Activated CD8-positive, alpha-beta memory T cell treated with anti-CD3 and anti-CD28 coated beads, Interleukin-2, amount 50 U/mL, for 24 hours (primary cell): ENCODE measurements at regions not wholly inside any gene's neighbourhood (a gene's known extent, or its start where the extent isn't known, plus 50 kb on each side); places are given as distances from the start of the nearest gene placed in this dataset.

ENCODE experiments used
- DNase-seq: peaks from one replicate; pipeline ENCODE4 v3.0.0-alpha.2; 2020; ENCODE audit errors: extremely low read depth

DNA sequence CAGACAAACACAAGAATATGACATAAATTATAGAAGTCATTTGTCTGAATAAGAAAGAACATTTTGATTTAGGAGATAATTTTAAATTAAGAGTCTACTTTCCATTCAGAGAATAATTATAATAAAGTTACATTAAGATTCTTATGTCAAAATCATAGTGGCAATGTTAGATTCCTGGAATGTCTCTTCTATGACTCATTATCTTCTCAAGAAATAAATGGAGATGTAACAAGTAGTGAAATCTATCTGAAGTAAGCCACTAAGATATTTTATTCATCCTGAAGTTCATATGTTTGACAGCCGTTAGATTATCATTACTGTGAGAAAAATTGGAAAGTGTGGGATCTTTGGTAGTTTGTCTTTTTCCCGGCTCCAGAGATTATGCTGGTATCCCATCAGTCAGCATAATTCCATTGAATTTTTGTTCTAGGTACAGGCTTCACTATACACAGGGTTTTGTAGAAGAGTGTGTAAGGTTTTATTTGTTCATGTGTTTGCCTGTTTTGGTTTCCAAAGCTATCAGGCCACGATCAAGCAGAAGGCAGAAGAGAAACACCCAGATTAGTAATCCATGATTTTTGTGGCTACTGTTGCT lies 1246.6 kb upstream of the LRRTM1 start:
- DNase-seq = no peak

DNA sequence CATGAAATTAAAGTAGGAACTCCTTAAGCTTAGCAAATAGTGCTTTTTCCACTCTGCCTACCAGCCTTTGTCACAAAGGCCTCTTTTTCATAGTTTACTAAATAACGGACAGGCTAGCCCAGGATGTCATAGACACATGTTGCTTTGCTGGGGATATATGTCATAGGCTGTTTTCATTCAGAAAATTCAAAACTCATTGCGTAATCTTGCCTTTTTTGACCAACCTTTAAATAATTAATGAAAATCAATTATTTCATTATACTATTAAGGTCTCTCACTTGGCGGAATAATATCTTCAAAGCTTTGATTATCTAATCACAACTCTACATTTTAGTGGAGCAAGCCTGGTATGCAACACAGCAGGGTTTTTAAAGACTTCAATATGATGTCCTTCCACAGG lies 1245.7 kb upstream of the LRRTM1 start:
- DNase-seq = no peak

DNA sequence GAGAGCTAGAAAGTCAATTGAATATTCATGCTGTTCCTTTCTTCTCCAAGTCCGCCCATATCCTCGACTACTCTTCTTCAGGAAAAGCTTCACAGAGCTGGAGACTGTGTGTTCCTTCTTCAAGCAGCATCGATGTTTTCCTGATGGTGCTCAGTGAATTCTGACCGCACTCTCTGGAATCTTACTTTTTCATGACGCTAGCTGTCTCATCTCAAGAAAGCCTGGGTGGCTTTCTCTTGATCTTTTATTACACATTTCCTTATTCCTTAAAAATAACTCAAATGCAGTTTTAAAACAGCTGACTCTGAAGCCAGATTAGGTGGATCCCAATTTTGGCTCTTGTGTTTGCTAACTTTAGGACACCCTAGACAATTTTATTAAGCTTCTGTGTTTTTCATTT lies 1245.1 kb upstream of the LRRTM1 start:
- no peak for DNase-seq

DNA sequence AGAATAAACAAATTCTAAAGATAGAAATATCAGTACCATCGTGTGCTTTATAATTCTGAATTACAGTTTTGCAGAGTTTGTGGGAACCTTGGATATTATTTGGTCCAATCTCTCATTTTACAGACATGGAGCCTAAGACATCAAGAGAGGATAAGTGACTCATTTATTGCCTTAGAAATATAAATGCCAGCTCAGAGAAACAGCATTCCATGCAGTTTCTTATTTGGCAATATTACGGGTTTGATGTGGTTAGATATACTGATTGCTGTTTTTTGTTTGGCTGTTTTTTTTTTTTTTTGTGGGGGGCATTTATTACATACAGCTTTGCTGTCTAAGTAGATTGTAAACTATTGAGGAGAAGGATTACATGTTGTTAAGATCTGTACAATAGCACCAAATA lies 1241.1 kb upstream of the LRRTM1 start:
- no peak for DNase-seq

DNA sequence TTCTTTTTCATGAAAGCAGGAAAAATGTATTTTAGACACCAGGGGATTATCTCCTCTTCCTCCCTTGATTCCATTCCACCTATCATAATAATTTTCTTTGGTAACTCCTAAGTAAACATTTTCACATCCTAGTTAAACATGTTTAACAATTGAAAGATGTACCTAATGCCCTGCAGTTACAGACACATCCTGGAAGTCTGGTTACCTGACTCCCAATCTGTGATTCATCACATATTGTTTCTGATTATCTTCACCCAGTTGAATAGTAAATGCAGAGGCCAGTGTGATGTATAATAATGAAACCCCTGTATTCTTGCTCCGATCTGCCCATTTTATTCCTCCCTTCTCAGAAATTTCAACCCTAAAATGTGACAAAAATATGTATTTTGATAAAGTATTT lies 1237.6 kb upstream of the LRRTM1 start:
- no peak for DNase-seq

DNA sequence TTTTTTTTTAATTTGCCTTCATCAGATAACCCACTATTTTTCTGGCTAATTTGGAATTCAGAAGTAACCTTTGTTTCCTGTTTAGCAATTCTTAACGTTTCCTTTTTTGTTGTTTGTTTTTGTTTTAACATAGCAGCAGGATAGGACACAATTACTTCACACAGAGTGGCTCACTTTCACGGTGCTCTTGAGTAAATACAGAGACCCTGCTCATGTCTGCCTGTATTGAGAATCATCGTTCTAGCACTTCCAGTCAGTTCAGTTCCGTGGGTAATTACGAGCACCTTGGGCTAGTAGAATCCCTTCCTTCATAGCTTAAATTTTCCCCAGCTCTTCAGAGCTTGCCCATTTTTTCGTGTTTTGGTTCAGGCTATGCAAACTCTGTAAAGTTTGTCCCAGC lies 1225.4 kb upstream of the LRRTM1 start:
- no peak for DNase-seq

DNA sequence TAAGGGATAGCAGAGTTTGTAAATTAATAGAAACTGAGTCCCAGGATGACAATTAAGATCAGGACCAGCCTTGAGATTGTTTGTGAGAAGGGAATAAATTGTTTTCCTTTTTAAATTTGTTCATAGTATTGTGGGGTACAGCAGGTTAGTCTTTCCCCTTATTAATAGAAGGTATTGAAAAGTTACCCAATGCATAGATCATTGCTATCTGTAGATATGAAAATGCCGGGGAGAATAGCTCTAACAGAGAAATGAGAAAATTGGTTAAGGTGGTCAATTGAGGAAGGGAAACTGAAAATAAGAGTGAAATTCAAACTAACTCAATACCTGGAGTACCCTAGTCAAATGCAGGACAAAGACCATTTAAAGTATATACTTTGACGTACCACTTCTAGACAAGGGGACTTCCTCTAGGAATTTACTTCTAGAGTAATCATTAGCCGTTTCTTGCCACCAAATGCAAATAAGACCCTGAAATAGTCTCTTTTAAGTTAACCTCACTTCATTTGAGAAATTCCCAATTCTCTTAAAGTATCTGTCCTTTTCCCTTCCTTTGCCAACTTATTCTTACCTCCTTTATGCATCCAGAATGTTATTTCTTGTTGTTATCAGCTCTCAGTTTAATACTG lies 1224.4 kb upstream of the LRRTM1 start:
- DNase-seq = no peak

DNA sequence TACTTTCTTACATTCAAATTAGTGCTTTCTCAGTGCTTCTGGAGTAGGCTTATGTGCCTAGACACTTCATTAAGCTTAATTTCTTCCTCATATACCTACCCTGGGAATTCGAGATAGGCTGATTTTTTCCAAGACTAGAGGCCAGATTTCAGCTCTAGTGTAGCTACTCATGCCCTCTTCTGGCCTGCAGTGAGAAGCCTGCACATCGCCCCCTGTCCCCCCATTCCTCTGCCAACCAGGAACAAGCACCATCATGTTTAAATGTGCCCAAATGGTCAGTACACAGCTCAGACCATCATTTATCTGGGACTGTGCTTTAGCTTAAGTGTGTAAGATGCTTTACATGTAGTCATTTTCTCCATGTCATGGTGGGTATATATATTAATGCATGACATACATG lies 1218.8 kb upstream of the LRRTM1 start:
- DNase-seq = no peak

DNA sequence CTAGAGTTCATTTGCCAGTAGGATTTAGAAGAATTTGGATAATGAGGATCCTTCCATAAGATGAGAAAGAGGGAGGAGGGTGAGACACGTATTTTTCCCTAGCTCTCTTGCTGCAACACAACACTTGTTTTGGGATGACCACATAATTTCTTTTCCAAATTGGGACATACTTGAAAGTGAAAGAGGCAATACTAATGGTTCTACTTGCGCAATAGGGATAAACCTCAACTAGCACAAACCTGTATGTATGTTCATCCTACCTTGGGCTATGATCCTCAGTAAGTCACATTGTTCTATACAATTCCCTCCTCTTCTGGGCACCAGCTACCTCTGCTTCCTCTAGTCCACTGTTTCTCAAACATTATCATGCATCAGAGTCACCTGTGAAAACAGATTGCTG lies 1208.8 kb upstream of the LRRTM1 start:
- DNase-seq = no peak

DNA sequence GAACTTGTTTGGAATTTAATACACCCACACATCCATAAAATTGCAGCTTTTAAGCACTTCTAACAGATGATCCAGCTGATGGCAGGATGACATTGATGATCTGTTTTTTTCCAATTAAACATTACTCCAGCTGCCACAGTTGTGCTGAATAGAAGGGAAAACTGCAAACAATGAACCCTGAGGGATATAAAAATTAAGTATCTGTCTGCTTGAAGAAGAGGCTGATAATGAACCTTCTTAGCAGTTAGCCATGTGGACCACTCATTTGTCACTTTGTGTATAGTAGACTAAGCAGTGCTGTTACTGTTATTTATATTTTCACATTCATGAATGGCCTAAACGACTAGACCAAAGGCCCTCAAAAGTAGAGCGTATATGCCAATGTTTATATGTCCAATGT lies 1201.0 kb upstream of the LRRTM1 start:
- DNase-seq = no peak

DNA sequence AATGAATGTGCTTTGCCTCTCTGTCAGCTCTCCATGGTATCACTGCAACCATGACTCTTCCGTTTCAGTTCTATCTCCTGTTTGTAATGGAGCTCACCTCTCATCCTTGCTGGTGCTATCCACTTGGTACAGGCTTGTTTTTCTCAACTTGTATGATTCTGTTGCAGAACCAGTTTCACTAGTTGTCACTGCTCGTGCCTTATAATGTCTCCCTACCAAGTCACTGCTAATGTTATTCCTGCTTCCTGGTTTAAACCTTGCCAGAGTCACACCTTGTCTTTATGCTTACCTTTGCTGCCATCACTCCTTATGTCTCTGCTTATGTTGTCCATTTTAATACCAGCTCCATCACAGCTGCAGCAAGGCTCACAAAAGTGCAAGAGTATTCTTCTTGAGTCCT lies 1191.0 kb upstream of the LRRTM1 start:
- DNase-seq = no peak

DNA sequence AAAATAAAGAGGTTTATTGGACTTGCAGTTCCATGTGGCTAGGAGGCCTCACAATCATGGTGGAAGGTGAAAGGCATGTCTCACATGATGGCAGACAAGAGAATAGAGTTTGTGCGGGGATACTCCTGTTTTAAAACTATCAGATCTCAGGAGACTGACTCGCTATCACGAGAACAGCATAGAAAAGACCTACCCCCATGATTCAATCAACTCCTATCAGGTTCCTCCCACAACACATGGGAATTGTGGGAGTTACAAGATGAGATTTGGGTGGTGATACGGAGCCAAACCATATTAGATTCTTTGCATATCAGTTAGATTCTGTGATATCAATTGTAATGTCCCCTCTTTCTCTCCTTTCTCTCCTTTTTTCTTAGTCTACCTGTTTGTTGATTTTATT lies 1178.7 kb upstream of the LRRTM1 start:
- DNase-seq = no peak

DNA sequence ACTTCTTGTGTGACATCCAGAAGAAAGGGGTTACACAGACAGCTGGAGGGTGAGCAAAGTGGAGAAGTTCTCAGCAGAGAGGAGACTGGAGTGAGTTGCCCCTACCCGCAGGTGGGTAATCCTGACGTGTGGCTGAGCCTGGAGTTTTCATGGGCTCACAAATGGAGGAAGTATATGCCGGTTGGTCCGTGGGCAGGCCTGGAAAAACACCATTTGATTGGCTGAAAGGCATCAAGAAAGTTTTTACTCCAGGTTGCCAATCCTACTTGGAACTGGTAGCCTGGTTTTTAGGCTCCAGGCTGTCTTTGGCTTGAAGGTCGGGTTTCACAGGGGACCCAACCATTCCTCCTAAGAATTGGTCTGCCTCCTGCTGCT lies 1177.4 kb upstream of the LRRTM1 start:
- DNase-seq = no peak

DNA sequence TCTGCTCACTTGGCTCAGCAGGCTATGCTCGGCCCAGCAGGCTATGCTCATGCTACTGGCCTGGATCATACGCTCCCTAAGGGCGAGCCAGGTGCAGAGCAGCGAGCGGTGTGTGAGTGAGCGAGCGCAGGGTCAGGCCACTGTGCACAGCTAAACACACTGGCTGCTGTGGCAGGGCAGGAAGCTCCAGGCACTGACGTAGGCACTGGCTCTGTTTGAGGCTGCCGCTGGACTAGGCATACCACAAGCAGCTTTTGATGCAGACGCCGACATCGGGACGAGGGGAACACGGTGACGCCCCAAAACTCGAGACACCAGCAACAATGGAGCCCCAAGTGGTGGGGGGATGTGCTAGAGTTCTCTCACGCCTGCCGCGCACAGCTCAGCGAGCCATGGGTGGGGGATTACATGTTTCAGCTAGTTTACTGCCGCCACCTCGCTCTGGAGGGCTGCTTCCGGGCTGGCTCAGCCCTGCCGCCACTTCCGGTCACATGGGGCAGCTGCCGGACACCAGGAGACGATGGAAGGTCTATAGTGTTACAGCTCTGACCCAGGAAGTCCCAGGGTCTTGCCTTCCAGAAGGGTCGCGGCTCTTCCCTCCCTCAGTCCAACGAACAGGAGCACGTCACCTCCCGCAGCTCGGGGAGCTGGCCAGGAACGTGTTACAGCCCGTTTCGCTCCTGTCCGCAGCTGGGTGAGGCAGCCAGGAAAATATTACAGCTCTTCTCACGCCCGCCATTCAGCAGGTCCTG lies 1176.9 kb upstream of the LRRTM1 start:
- DNase-seq = no peak

DNA sequence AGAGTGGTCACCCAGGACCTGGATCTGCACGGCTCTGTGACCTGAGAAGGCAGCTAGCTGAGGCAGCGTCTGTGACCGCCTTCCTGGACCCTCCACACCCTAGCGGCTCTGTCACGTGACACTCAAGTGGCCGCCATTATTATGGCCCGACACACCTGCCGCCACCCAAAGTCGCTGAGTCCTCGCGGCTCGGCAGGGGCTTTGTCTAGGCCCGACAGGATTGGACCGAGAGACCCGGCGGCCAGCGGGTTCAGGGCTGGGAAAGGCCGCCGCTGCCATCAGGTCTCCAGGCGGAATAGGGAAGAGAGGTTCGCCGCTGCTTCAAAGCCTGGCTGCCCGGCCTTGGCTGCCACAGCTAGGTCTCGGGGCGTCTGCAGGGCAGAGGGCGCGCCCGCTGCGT lies 1162.5 kb upstream of the LRRTM1 start:
- no peak for DNase-seq

DNA sequence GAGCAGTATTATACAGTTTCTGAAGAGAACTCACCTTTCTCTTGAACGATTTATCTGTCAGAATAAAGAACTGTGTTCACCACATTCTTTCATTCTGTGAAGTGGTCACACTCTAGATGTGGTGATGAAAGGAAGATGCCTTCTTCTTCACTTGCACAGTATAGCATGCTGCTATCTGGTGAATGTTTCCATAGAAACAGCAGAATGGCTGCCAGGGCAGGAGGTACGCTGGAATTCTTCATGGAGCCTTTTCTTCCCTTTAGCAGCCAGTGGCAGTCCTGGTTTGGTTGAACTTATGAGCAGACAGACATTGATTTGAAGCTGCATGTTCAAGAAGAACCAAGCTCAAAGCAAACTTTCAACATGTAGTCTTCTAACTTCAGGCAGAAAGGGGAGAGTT lies 1157.9 kb upstream of the LRRTM1 start:
- DNase-seq = no peak

DNA sequence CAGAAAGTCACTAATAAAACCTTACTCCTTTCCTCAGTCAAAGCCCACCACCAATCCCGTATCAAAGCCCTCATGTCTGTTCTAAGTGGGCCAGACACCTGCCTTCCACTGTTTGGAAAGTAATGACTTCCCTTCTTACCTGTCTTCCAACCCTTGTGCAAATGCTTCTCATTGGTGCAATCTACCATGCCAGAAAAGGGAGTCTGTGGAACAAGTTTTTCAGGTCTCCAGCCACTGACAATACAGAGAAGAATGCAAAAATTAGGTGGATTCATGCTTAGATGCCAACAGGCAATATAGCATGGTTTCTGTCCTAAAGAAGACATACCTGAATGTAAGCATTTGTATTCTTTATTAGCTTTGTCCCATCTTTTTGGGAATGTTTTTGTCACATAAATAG lies 1140.6 kb upstream of the LRRTM1 start:
- DNase-seq = no peak

DNA sequence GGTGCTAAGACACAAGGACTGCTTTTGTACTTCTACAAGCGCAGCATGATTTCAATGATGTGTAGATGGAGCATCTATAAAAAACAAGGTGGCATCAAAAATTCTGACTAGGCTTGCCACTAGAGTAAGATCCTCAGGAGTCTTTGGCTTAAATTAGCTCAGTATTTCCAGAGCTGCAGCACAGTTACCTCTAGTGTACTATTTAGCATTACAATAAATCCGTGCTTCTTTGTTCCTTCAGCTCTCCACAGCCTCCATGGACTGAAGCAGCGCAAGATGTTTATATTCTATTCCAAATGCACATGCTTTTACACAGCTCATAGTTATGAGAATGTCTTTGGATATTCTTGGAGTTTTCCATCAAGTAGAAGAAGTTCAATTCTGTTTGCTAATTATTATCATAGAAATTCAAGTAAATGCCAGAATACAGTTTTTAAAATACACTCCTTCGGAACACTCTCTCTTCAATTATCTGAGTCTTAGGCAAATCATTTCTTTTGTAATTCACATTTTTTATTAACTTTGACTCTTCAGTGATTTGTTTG lies 1133.0 kb upstream of the LRRTM1 start:
- DNase-seq = no peak

DNA sequence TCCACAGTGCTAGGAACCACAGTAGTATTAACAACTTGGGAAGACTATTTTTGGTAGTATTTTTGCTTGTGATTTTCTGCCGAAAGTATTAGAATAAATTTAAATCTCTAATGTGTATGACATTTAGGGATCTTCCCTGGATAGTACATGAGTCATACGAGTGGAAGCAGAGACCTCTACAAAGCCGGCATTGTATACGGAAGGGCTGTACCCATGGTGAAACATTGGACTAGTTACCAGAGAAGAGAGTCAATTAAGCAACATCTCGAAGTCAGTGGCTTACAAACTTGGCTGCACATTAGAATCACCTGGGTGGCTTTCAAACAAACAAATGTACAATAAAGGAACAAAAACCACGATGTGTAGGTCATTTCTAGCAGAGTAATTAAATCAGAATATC lies 1131.7 kb upstream of the LRRTM1 start:
- no peak for DNase-seq

DNA sequence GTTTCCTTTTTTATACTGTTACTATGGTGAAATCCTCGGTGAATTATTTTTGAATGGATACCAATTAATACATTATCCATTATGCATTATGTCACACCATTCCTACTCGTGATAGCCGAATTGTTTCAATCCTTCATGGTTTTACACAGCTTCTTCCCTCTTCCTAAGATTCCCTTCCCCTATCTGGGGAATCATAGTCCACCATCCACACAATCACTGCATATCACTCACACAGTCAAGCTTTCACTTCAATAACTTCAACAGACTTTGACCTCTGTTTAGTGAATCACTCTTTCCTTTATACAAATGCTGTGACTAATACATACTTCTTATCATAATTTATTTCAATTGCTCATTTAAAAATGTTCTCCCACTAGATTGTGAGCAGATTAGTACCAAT lies 1108.1 kb upstream of the LRRTM1 start:
- no peak for DNase-seq

DNA sequence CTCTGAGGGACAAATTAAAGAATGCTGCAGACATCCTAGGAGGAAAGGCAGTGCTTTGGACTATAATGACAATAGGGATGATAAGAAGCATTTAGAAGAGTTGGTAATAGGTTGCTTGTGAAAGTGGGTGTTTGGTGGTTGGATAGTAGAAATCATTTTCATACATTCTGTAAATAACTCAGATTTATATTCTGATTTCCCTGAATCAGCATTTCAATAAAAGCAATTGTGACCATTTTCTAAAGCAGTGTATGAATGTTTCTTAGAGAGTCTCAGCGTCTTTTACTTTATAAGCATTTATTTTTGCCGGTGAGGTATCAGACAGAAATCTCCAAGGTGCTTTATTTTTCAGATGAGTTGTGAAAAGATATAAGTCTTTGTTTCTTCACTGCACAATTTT lies 1099.0 kb upstream of the LRRTM1 start:
- no peak for DNase-seq

DNA sequence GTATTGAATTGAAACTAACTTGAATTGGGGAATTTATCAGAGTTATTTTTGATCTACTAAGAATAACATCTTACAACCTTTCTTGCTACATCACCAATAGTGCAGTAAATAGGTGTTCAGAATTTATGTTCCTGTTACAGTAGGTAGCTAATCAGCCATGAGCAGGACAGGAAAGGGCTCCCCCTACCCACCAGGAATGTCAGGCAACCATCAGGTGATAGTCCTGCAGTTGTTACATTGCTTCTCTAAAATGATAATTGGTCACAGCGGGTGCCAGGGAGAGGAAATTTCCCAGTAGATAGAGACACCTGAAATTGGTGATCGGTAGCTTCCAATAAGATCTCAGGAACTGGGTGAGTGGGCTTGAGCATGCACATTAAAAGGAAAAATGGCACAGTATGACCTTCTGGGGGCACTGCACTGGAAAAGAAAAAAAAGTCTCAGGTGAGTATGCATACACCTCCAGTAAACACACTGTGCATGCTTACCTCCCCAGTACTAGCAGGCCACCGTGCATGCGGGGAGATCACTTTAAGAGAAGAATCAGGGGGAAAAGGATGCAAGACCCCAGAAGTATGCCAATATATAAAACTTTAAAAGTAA lies 1092.0 kb upstream of the LRRTM1 start:
- no peak for DNase-seq

DNA sequence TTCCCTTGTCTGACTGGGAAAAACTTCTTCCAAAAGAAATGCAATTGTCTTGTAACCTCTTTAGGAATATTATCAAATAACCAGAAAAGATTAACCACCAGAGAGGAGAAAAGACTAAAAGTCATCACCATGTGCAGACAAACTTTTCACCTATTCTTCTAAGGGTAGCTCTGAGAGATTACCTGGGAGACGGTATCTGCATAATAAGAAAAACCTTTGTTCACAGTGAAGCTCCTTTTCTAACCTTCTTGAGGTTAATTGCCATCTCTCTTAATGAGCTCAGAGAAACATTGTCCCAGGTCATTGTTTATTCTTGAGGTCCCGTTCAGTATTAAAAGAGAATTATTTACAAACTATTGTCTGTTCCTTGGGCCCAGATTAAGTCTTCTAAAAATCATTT lies 1091.2 kb upstream of the LRRTM1 start:
- no peak for DNase-seq
